ENCODE measurements at regions not wholly inside any gene's neighbourhood (a gene's known extent, or its start where the extent isn't known, plus 50 kb on each side); places are given as distances from the start of the nearest gene placed in this dataset.

- no peak for TF ChIP-seq ZNF274 (IDR thresholded peaks at IDR 0.05; ENCODE audit: low read depth, low read length)
- TF ChIP-seq YY1 (IDR thresholded peaks at IDR 0.05; ENCODE audit: insufficient read depth, insufficient read length) = no peak
- no peak for TF ChIP-seq SUZ12 (IDR thresholded peaks at IDR 0.05; ENCODE audit: extremely low read depth, insufficient read depth, insufficient read length)
Observed at GRCh38 chr6:98467091-98467490, 367.3 kb upstream of the POU3F2 start.
